SU-DHL-6 (cell line): ENCODE measurements at regions not wholly inside any gene's neighbourhood (a gene's known extent, or its start where the extent isn't known, plus 50 kb on each side); places are given as distances from the start of the nearest gene placed in this dataset.

Source experiments
- H2AFZ ChIP-seq: fragments of 200-600 bp; sonication (generic); 2 replicates; pipeline ENCODE4 v1.6.1; 2014; ENCODE audit warnings: low read depth, mild to moderate bottlenecking, moderate library complexity, mixed read lengths, antibody characterized with exemption, low read length; ENCODE audit not compliant: severe bottlenecking
- H3F3A ChIP-seq: fragments of 200-600 bp; shearing (Covaris generic); 2 replicates; pipeline ENCODE4 v1.6.0; 2016; ENCODE audit warnings: antibody characterized with exemption, mild to moderate bottlenecking; ENCODE audit not compliant: insufficient read depth
- H3K27ac ChIP-seq: fragments of 200-600 bp; sonication (generic); 2 replicates; pipeline ENCODE4 v1.5.1; 2016; ENCODE audit warnings: low read depth, mild to moderate bottlenecking, low read length, moderate library complexity, mixed read lengths
- H3K27me3 ChIP-seq: fragments of 200-600 bp; sonication (generic), shearing (Covaris generic); 2 replicates; pipeline ENCODE4 v1.6.0; 2014; ENCODE audit warnings: mild to moderate bottlenecking, low read length
- H3K36me3 ChIP-seq: fragments of 200-600 bp; sonication (generic); 2 replicates; pipeline ENCODE4 v1.6.1; 2014; ENCODE audit warnings: mild to moderate bottlenecking, low read length, mixed read lengths
- H3K4me2 ChIP-seq: fragments of 300-600, 200-600 bp; shearing (Covaris generic), sonication (generic); 2 replicates; pipeline ENCODE4 v1.6.0; 2014; ENCODE audit warnings: low read length, low read depth, mild to moderate bottlenecking; ENCODE audit not compliant: poor library complexity, severe bottlenecking
- H3K4me3 ChIP-seq: fragments of 200-600 bp; sonication (generic); 2 replicates; pipeline ENCODE4 v1.5.1; 2014; ENCODE audit warnings: antibody characterized with exemption, low read length, mild to moderate bottlenecking, mixed read lengths; ENCODE audit not compliant: insufficient read depth, poor library complexity, severe bottlenecking
- H3K79me2 ChIP-seq: fragments of 200-600 bp; sonication (generic); 2 replicates; pipeline ENCODE4 v1.6.1; 2014; ENCODE audit warnings: mild to moderate bottlenecking, low read length, moderate library complexity; ENCODE audit not compliant: insufficient read depth
- H3K9ac ChIP-seq: fragments of 200-600 bp; sonication (generic); 2 replicates; pipeline ENCODE4 v1.7.0; 2014; ENCODE audit warnings: mild to moderate bottlenecking, low read length
- H3K9me2 ChIP-seq: fragments of 200-600 bp; sonication (generic); replicated peaks from 2 replicates; pipeline ENCODE4 v1.6.1; 2014; ENCODE audit warnings: low read length; ENCODE audit not compliant: insufficient read depth
- H3K9me3 ChIP-seq: fragments of 200-600 bp; sonication (generic); 2 replicates; pipeline ENCODE4 v1.6.1; 2014; ENCODE audit warnings: low read length, mixed read lengths; ENCODE audit not compliant: insufficient read depth
- H4K20me1 ChIP-seq: fragments of 200-600 bp; sonication (generic); 2 replicates; pipeline ENCODE4 v1.6.1; 2014; ENCODE audit warnings: low read depth, mild to moderate bottlenecking, antibody characterized with exemption, low read length, moderate library complexity, mixed read lengths
- CTCF ChIP-seq: fragments of 200-600 bp; sonication (generic); IDR thresholded peaks from one replicate; pipeline ENCODE4 v1.5.1; 2017; ENCODE audit warnings: antibody characterized with exemption, mild to moderate bottlenecking, low read length, moderate library complexity; ENCODE audit not compliant: insufficient read depth, poor library complexity, severe bottlenecking
- EZH2phosphoT487 ChIP-seq: fragments of 200-600 bp; sonication (generic), shearing (Covaris generic); conservative IDR thresholded peaks from 2 replicates; pipeline ENCODE4 v1.6.1; 2018; ENCODE audit warnings: mild to moderate bottlenecking, antibody characterized with exemption, low read length, moderate library complexity, mixed read lengths

GRCh38 chr18:28666216-28666615 lies 489.3 kb upstream of the CDH2 start:
- Histone ChIP-seq H3K9me3 (no peaks in the 10 kb centered on the region), H2AFZ (no peak overlapping the region), H3K4me3 (no peak overlapping the region), H3K27ac (no peak overlapping the region), H3K9ac (no peak overlapping the region), H3K9me2 (no peaks in the 10 kb centered on the region), H3K4me2 (no peak overlapping the region), H4K20me1 (no peaks in the 10 kb centered on the region), H3K79me2 (no peaks in the 10 kb centered on the region), H3F3A (no peaks in the 10 kb centered on the region), H3K27me3 (no peaks in the 10 kb centered on the region), H3K36me3 (no peaks in the 10 kb centered on the region)
- TF ChIP-seq EZH2phosphoT487 (no peak), CTCF (no peak)

- Histone ChIP-seq H3F3A (no peaks in the 10 kb centered on the region), H3K79me2 (no peaks in the 10 kb centered on the region), H3K9me2 (0 out of 2 replicates have a peak, but pooled peaks cover 4% of the 10 kb centered on the region), H3K9me3 (peaks cover 5% of the 10 kb centered on the region; the same call in 1 of the 2 replicates), H2AFZ (no peak overlapping the region), H3K9ac (no peak overlapping the region), H3K36me3 (no peaks in the 10 kb centered on the region), H3K4me2 (no peak overlapping the region), H3K27ac (no peak overlapping the region), H4K20me1 (no peaks in the 10 kb centered on the region), H3K4me3 (no peak overlapping the region), H3K27me3 (no peaks in the 10 kb centered on the region)
- TF ChIP-seq EZH2phosphoT487 (no peak), CTCF (no peak)
Measured at GRCh38 chr18:28657961-28658360, 481.0 kb upstream of the CDH2 start.

GRCh38 chr18:28652654-28653053 lies 475.7 kb upstream of the CDH2 start:
- no peaks in the 10 kb centered on the region for H3K36me3 ChIP-seq
- H3K9me2 ChIP-seq: 0 out of 2 replicates have a peak, but pooled peaks cover 4% of the 10 kb centered on the region
- peaks cover 5% of the 10 kb centered on the region; the same call in 1 of the 2 replicates for H3K9me3 ChIP-seq
- no peak overlapping the region for H3K27ac ChIP-seq
- H2AFZ ChIP-seq: no peak overlapping the region
- TF ChIP-seq CTCF (no peak), EZH2phosphoT487 (no peak)
- H3K4me3 ChIP-seq: no peak overlapping the region
- no peak overlapping the region for H3K9ac ChIP-seq
- no peaks in the 10 kb centered on the region for H3F3A ChIP-seq
- no peaks in the 10 kb centered on the region for H3K79me2 ChIP-seq
- H4K20me1 ChIP-seq: no peaks in the 10 kb centered on the region
- no peak overlapping the region for H3K4me2 ChIP-seq
- no peaks in the 10 kb centered on the region for H3K27me3 ChIP-seq

GRCh38 chr18:28651298-28651697 lies 474.4 kb upstream of the CDH2 start:
- no peak overlapping the region for H3K9ac ChIP-seq
- H3K9me2 ChIP-seq: no peaks in the 10 kb centered on the region
- no peaks in the 10 kb centered on the region for H3F3A ChIP-seq
- no peaks in the 10 kb centered on the region for H3K36me3 ChIP-seq
- no peak overlapping the region for H2AFZ ChIP-seq
- H4K20me1 ChIP-seq: no peaks in the 10 kb centered on the region
- no peaks in the 10 kb centered on the region for H3K27me3 ChIP-seq
- no peak overlapping the region for H3K4me3 ChIP-seq
- no peak overlapping the region for H3K4me2 ChIP-seq
- no peaks in the 10 kb centered on the region for H3K79me2 ChIP-seq
- TF ChIP-seq EZH2phosphoT487 (no peak), CTCF (no peak)
- H3K27ac ChIP-seq: no peak overlapping the region
- H3K9me3 ChIP-seq: no peaks in the 10 kb centered on the region
